ENCODE measurements at regions not wholly inside any gene's neighbourhood (a gene's known extent, or its start where the extent isn't known, plus 50 kb on each side); places are given as distances from the start of the nearest gene placed in this dataset.

DNA sequence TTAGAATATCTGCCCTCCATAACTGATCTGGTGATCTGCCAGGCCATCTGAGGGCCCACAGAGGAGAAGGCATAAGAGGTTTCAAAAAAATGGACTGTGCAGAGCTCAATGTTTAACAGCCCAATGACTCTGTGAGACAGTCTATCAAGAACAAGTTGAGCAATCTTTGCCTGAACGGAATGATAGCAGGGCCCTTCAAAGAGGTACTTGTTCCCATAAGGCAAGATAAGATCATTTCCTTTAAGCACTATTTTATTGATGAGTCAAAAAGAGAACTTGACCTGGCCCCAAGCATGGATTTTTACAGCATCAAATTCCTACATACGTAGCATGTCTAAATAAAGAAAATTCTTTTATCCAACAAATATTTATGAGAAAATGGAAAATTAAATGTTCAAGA, 182.8 kb downstream of the IDS start:
- Histone ChIP-seq H3K4me2 (ENCODE audit: control insufficient read depth, insufficient read depth) (no peak overlapping the region), H3K27me3 (replicated peaks in 1 of 2; ENCODE audit: control insufficient read depth in 2 of 2, insufficient read depth in 2 of 2, low read length in 1 of 2) (no peaks in the 10 kb centered on the region), H4K20me1 (ENCODE audit: control insufficient read depth, insufficient read depth) (no peaks in the 10 kb centered on the region), H3K27ac (ENCODE audit: control insufficient read depth, insufficient read depth) (no peak overlapping the region), H3K4me3 (no peak overlapping the region), H3K4me1 (ENCODE audit: control insufficient read depth, insufficient read depth, low read length) (no peaks in the 10 kb centered on the region), H2AFZ (ENCODE audit: control insufficient read depth, low read depth, low read length) (no peak overlapping the region), H3K9me3 (replicated peaks; ENCODE audit: control insufficient read depth, insufficient read depth, low read length) (no peaks in the 10 kb centered on the region), H3K79me2 (ENCODE audit: control insufficient read depth, insufficient read depth, low read length) (no peaks in the 10 kb centered on the region), H3K9ac (ENCODE audit: control insufficient read depth, insufficient read depth, low read length) (no peak overlapping the region), H3K36me3 (ENCODE audit: control insufficient read depth in 2 of 2, insufficient read depth in 2 of 2, low read length in 1 of 2) (no peaks in the 10 kb centered on the region)
- no peak for DNase-seq (ENCODE audit: low read depth, low spot score)
- TF ChIP-seq, protein P1, sequence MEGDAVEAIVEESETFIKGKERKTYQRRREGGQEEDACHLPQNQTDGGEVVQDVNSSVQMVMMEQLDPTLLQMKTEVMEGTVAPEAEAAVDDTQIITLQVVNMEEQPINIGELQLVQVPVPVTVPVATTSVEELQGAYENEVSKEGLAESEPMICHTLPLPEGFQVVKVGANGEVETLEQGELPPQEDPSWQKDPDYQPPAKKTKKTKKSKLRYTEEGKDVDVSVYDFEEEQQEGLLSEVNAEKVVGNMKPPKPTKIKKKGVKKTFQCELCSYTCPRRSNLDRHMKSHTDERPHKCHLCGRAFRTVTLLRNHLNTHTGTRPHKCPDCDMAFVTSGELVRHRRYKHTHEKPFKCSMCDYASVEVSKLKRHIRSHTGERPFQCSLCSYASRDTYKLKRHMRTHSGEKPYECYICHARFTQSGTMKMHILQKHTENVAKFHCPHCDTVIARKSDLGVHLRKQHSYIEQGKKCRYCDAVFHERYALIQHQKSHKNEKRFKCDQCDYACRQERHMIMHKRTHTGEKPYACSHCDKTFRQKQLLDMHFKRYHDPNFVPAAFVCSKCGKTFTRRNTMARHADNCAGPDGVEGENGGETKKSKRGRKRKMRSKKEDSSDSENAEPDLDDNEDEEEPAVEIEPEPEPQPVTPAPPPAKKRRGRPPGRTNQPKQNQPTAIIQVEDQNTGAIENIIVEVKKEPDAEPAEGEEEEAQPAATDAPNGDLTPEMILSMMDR (IDR thresholded peaks at IDR 0.05 in 2 of 3, conservative IDR thresholded peaks at IDR 0.05 in 1 of 3; ENCODE audit: control insufficient read depth in 2 of 3, extremely low read depth in 1 of 3, insufficient read depth in 1 of 3, low read depth in 3 of 3, low read length in 3 of 3), result no peak
- no peak for TF ChIP-seq SMAD5 (IDR thresholded peaks at IDR 0.05; ENCODE audit: low read depth)
- no peak for TF ChIP-seq HDGF (IDR thresholded peaks at IDR 0.05)
- TF ChIP-seq ZSCAN29 (IDR thresholded peaks at IDR 0.05), result no peak
- no peak for TF ChIP-seq CHD2 (IDR thresholded peaks at IDR 0.05; ENCODE audit: borderline replicate concordance, low read depth, low read length)
- TF ChIP-seq, protein P2, sequence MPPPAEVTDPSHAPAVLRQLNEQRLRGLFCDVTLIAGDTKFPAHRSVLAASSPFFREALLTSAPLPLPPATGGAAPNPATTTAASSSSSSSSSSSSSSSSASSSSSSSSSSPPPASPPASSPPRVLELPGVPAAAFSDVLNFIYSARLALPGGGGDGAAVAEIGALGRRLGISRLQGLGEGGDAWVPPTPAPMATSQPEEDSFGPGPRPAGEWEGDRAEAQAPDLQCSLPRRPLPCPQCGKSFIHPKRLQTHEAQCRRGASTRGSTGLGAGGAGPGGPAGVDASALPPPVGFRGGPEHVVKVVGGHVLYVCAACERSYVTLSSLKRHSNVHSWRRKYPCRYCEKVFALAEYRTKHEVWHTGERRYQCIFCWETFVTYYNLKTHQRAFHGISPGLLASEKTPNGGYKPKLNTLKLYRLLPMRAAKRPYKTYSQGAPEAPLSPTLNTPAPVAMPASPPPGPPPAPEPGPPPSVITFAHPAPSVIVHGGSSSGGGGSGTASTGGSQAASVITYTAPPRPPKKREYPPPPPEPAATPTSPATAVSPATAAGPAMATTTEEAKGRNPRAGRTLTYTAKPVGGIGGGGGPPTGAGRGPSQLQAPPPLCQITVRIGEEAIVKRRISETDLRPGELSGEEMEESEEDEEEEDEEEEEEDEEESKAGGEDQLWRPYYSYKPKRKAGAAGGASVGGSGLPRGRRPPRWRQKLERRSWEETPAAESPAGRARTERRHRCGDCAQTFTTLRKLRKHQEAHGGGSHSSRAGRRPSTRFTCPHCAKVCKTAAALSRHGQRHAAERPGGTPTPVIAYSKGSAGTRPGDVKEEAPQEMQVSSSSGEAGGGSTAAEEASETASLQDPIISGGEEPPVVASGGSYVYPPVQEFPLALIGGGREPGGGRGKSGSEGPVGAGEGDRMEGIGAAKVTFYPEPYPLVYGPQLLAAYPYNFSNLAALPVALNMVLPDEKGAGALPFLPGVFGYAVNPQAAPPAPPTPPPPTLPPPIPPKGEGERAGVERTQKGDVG (CRISPR knock-in tag; IDR thresholded peaks at IDR 0.05), result no peak
- TF ChIP-seq, protein P3, sequence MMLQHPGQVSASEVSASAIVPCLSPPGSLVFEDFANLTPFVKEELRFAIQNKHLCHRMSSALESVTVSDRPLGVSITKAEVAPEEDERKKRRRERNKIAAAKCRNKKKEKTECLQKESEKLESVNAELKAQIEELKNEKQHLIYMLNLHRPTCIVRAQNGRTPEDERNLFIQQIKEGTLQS (IDR thresholded peaks at IDR 0.05; ENCODE audit: borderline replicate concordance, extremely low read depth, low read depth, low read length), result no peak
- TF ChIP-seq, protein P4, sequence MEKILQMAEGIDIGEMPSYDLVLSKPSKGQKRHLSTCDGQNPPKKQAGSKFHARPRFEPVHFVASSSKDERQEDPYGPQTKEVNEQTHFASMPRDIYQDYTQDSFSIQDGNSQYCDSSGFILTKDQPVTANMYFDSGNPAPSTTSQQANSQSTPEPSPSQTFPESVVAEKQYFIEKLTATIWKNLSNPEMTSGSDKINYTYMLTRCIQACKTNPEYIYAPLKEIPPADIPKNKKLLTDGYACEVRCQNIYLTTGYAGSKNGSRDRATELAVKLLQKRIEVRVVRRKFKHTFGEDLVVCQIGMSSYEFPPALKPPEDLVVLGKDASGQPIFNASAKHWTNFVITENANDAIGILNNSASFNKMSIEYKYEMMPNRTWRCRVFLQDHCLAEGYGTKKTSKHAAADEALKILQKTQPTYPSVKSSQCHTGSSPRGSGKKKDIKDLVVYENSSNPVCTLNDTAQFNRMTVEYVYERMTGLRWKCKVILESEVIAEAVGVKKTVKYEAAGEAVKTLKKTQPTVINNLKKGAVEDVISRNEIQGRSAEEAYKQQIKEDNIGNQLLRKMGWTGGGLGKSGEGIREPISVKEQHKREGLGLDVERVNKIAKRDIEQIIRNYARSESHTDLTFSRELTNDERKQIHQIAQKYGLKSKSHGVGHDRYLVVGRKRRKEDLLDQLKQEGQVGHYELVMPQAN (conservative IDR thresholded peaks at IDR 0.05), result no peak
- no peak for TF ChIP-seq ZZZ3 (IDR thresholded peaks at IDR 0.05; ENCODE audit: control insufficient read depth, insufficient read length, low read depth)
- TF ChIP-seq, protein P5, sequence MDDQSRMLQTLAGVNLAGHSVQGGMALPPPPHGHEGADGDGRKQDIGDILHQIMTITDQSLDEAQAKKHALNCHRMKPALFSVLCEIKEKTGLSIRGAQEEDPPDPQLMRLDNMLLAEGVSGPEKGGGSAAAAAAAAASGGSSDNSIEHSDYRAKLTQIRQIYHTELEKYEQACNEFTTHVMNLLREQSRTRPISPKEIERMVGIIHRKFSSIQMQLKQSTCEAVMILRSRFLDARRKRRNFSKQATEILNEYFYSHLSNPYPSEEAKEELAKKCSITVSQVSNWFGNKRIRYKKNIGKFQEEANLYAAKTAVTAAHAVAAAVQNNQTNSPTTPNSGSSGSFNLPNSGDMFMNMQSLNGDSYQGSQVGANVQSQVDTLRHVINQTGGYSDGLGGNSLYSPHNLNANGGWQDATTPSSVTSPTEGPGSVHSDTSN (IDR thresholded peaks at IDR 0.05; ENCODE audit: insufficient replicate concordance, low read depth, low read length), result no peak
- no peak for TF ChIP-seq STAT3 (IDR thresholded peaks at IDR 0.05; ENCODE audit: low read depth, low read length)
- TF ChIP-seq HCFC1 (IDR thresholded peaks at IDR 0.05; ENCODE audit: low read length), result no peak
- TF ChIP-seq HDAC2 (IDR thresholded peaks at IDR 0.05), result no peak
- no peak for TF ChIP-seq SMAD1 (IDR thresholded peaks at IDR 0.05; ENCODE audit: low read depth, partially characterized antibody)
- no peak for FAIRE-seq
- SMC1A ChIA-PET (ENCODE audit: uncharacterized antibody, unreplicated experiment), result interaction anchor here (0.7 kb wide), 1 partner anchor 151 kb away, joined by 4 read pairs; no protein-coding TSS in a partner anchor
- ATAC-seq, result no peak
- CTCF ChIA-PET, result no interaction called here
- BruUV-seq (replicated peaks), result no TSS peak
- intact Hi-C loops (cut with micrococcal nuclease; ENCODE audit: unreplicated experiment), result no loop called here
- in situ Hi-C loops (cut with MboI), result no loop called here
- WGBS (ENCODE audit: insufficient coverage, insufficient replicate concordance, low lambda C conversion rate, missing lambda C conversion rate), result 37% methylated on average over 2 of the region's 2 CpGs
- RAD21 ChIA-PET (ENCODE audit: unreplicated experiment), result no interaction called here
- POLR2A ChIA-PET, result no interaction called here

Measured in GM12878 (cell line).